SKM-1 (cell line): ENCODE measurements at regions not wholly inside any gene's neighbourhood (a gene's known extent, or its start where the extent isn't known, plus 50 kb on each side); places are given as distances from the start of the nearest gene placed in this dataset.

ENCODE experiments used
- DNase-seq: peaks from one replicate; lab custom pipeline; 2025; ENCODE audit not compliant: unreplicated experiment; lab: John Stamatoyannopoulos, UW

- no peak for DNase-seq
Observed at GRCh38 chr22:48258064-48258701, 1495.7 kb downstream of the TBC1D22A start.

DNA sequence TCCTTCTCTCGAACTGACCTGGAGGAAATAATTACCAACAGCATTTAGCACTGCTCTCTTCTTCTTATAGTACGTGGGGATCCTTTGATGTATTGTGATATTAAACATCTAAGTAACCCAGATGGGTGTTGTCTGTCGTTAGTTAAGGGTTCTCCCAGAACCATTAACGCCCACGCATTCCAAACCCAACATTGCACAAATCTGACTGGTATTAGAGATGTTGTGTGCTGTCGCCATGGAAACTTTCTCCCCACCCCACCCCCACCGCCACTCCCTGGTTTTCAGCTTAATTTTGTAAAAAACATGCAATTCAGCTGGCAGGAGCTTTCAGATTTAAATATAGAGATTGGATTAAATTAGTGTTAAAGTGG is 1495.2 kb downstream of the TBC1D22A start:
- no peak for DNase-seq

DNA sequence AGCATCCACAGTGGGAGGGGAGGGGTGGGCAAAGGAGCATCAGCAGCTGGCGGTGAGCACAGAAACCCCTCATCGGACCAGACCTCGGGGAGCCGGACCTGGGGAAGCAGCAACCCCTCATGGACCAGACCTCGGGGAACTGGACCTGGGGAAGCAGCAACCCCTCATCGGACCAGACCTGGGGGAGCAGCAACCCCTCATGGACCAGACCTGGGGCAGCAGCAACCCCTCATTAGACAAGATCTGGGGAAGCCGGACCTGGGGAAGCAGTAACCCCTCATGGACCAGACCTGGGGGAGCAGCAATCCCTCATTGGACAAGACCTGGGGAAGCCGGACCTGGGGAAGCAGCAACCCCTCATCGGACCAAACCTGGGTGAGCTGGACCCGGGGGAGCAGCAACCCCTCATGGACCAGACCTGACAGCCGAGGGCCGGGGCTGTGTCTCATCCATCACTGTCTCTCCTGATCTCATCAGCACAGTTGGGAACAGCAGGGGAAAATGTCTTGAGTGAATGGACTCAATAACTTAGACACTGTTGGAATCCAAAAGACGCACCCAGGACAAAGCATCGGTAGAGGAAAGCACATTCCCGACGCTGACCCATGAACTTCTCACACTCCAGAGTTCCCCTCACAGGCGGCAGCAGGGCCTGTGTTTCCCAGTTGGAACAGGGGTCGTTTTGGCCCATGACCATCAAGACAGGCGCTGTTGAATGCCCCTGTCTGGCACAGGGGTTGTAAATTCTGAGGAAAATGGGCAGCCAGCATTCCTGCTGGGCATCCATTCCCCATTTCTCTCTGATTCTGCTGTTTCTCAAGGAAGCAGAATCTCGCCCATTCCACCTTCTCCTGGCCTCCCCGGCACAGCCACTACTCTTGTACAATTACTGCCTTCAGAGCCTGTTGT is 1494.6 kb downstream of the TBC1D22A start:
- DNase-seq = no peak

DNA sequence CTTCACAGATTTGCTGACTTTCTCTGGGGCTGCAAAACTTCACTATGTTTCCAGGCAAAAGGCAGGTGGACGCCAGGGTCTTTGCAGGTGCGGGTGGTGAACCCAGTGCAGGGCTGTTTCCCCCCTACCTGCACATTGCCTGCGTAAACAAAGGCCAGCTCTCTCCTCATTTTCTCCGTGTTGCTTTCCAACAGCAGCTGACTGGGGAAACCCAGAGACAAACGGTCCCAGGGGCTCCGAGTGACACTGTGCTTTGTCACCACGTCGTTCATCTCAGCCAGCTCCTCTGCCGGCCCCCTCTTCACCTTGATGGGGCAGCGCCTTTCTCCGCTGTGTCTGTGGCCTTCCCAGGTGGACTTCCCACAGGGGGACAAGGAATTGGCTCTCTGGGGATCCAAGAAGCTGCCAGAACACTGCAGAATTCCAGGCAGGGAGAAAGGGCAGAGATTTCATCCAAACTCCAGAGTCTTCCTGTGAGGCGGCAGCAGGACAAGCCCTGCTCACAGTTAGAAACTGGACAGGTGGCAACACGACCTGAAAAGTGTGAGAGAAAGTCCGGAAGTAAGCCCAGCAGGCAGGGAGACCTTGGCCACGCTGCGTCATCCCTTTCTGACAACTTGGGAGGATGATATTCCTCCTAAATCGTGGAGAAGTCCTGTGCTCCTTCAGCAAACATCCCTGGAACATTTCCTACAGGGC is 1493.7 kb downstream of the TBC1D22A start:
- DNase-seq = no peak

DNA sequence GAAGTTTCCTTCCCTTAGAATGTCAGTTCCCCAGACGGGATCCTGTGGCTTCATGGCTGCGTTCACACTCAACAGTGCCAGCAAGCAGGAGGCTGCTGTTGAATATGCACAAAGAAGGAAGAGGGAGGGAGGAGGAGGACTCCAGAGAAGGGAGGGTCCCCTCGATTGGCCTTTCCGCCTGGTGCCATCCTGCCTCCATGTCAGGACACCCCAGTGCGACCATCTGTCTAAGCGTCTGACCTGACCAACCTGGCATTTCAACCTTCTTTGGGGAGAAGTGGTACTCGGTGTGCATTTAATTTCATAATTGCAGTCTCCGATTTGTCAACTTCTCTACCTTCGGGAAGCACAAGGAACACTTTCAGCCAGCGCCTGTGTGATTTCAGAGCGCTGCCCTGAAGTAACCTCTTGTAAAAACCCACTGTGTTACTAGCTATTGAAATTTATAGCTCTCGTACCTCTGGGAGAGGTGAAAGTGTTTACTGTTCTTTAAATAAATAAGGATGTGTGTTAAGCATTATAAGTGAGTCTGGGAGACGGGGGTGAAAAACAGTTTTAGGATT is 1491.9 kb downstream of the TBC1D22A start:
- DNase-seq = no peak

DNA sequence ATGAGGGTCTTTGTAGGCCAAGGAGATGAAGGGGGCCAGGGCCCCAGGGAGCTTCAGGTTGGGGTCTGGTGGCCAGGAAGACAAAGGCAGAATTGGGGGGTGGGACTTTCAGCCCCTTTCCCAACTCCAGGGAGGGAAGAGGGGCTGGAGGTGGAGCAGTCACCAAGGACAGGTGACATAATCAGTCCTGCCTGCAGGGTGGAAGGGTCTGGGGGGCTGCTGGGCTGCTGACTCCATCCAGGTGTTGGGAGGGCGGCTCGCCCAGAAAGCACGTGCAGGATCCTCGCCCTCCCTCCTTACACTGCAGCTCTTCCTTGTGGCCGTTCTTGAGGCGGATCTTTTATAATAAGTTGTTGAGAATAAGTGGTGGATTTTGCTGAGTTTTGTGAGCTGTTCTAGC is 1491.1 kb downstream of the TBC1D22A start:
- no peak for DNase-seq

GRCh38 chr22:48253136-48253535 is 1490.7 kb downstream of the TBC1D22A start:
- no peak for DNase-seq

- DNase-seq = no peak
Observed at GRCh38 chr22:48251629-48252028, 1489.2 kb downstream of the TBC1D22A start.

DNA sequence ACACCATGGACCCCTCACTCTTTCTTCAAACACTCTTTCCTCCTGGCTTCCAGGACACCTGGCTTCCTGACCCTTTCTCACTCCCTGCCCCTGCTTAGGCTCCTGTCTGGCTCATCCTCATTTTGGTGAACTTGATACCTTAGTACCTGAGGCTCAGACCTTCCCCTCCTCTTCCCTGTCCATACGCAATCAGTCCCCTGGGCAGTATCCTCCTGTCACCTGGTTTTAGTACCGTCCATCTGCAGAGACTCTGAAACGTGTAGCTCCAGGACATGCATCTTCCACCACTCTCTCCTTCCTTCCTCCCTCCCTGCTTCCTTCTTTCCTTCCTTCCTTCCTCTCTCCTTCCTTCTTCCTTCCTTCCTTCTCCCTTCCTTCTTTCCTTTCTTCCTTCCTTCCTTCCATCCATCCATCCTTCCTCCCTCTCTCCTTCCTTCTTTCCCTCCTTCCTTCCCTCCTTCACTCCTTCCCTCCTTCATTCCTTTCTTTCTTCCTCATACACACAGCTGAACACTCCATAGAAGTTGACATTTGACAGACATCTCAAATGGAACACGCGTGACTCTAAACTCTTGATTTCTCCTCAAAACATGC is 1488.6 kb downstream of the TBC1D22A start:
- no peak for DNase-seq

- DNase-seq = no peak
Observed at GRCh38 chr22:48250286-48250895, 1487.9 kb downstream of the TBC1D22A start.

- DNase-seq = no peak
Observed at GRCh38 chr22:48249713-48250268, 1487.3 kb downstream of the TBC1D22A start.

- DNase-seq = no peak
Observed at GRCh38 chr22:48248901-48249455, 1486.5 kb downstream of the TBC1D22A start.

DNA sequence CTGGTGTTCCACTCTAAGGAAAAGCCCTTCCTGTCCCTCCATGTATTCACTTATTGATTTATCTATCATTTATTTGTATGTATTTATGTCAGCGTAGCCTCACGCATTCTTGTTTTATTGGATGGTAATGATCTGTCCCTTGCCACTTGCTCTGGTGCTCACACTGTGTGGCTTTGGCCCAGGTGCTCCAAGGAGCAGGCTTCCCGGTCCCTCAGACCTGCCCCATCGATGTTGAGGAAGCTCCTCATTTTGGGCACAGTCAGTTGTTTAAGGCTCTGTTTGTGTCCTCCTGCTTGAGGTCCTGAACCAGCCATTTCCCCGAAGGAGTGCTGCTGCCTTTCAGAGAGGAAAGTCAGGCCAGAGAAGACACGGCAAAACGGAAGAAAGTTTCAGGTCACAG is 1485.4 kb downstream of the TBC1D22A start:
- DNase-seq = no peak

DNA sequence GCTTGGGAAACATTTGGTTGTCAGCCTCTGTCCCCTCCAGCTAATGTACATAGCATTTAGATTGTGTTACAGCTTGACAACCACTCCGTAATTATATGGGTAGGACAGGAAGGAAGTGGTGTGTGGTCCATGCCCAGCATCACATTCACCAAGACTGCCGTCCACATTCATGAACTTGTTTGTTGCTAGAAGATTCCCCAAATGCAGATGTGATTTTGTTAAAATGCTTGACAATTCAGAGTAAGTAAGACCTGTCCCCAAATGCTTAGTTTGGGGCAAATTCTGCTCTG is 1482.7 kb downstream of the TBC1D22A start:
- no peak for DNase-seq

- DNase-seq = no peak
Observed at GRCh38 chr22:48244388-48245195, 1482.1 kb downstream of the TBC1D22A start.

GRCh38 chr22:48242461-48242864 is 1480.0 kb downstream of the TBC1D22A start:
- DNase-seq = no peak

DNA sequence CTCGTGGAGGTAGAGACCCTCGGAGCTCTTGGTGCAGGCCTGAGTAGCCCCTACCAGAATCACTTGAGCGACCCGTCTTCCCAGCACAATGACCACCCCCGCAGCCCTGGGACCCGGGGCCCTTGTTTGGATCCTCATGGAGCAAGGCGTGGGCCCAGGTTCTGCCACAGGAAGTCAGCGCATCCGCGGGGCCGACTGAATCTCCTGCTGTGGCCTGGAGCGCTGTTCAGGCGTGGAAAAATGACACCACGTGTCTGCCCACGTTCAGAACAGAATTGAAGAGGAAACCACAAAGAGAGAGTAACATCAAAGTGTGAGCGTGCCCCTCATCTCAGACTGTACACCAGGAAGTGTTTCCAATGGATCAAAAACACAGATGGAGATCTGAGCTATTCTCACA is 1479.2 kb downstream of the TBC1D22A start:
- no peak for DNase-seq

DNA sequence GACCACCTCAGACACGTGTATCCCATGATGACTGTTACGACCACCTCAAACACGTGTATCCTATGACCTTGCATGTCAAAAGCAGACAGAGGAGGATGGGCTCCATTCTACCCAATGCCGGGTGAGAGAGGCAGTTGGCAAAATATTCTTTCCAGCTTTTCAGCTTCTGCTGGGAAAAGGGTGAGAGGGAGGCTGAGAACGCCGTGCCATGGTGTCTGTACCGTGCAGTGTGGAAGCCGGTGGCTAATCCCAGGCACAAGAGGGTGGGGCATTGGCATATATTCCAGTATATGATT is 1478.4 kb downstream of the TBC1D22A start:
- DNase-seq = no peak

GRCh38 chr22:48240148-48240934 is 1477.9 kb downstream of the TBC1D22A start:
- DNase-seq = no peak
